GM12878 (cell line): ENCODE measurements at regions not wholly inside any gene's neighbourhood (a gene's known extent, or its start where the extent isn't known, plus 50 kb on each side); places are given as distances from the start of the nearest gene placed in this dataset.

Experiments used
- ATAC-seq: fragments of 200-7000 bp; cut with Tn5 transposase; 3 replicates; pipeline ENCODE4 v1.9.1; 2020; ENCODE audit warnings: mild to moderate bottlenecking, moderate library complexity
- BruUV-seq: library from RNA; stranded (reverse); fragments of 400-500 nt; replicated peaks from 2 replicates; lab custom pipeline; 2021; lab: Mats Ljungman, UMichigan
- CTCF ChIA-PET: fragments of 300-600 bp; sonication (Branson Sonifier 250); formaldehyde crosslinking; extraction: SDS; loops from one replicate; lab custom pipeline; 2021; ENCODE audit warnings: inconsistent platforms; lab: Yijun Ruan, JAX
- POLR2A ChIA-PET: fragments of 350-600 bp; formaldehyde crosslinking; extraction: SDS; loops from one replicate; lab custom pipeline; 2021; ENCODE audit warnings: inconsistent platforms; lab: Charles Lee
- RAD21 ChIA-PET: fragments of 300-600 bp; sonication (Branson Sonifier 250); formaldehyde crosslinking; loops from one replicate; lab custom pipeline; 2023; ENCODE audit warnings: antibody characterized with exemption; ENCODE audit not compliant: unreplicated experiment; lab: Charles Lee
- SMC1A ChIA-PET: fragments of 300-600 bp; sonication (Branson Sonifier 250); formaldehyde crosslinking; loops from one replicate; lab custom pipeline; 2023; ENCODE audit not compliant: unreplicated experiment, uncharacterized antibody; lab: Charles Lee
- DNase-seq: peaks from one replicate; pipeline ENCODE4 v3.0.0-alpha.2; 2011; ENCODE audit warnings: low read depth, low spot score
- FAIRE-seq: peaks from 3 replicates; lab custom pipeline; 2011; peaks lifted over from hg19 to GRCh38; lab: Jason Lieb, UNC
- H2AFZ ChIP-seq: 2 replicates; pipeline ENCODE4 v1.6.0; 2011; ENCODE audit warnings: low read depth, low read length, control low read depth; ENCODE audit not compliant: control insufficient read depth
- H3K27ac ChIP-seq: 2 replicates; pipeline ENCODE4 v1.5.1; 2011; ENCODE audit warnings: control low read depth; ENCODE audit not compliant: control insufficient read depth, insufficient read depth
- H3K27me3 ChIP-seq, 2 experiments: replicated peaks in 1 of 2; 2 replicates each; pipeline versions ENCODE4 v1.6.0 to v1.6.1; 2011; ENCODE audit warnings: low read length in 1 of 2; ENCODE audit not compliant: control insufficient read depth in 2 of 2, insufficient read depth in 2 of 2
- H3K36me3 ChIP-seq, 2 experiments: 2 replicates each; pipeline ENCODE4 v1.5.1; 2011; ENCODE audit warnings: low read length in 1 of 2; ENCODE audit not compliant: control insufficient read depth in 2 of 2, insufficient read depth in 2 of 2
- H3K4me1 ChIP-seq: 2 replicates; pipeline ENCODE4 v1.6.1; 2011; ENCODE audit warnings: mild to moderate bottlenecking, low read length, moderate library complexity, mixed read lengths; ENCODE audit not compliant: control insufficient read depth, insufficient read depth
- H3K4me2 ChIP-seq: 2 replicates; pipeline ENCODE4 v1.6.0; 2011; ENCODE audit warnings: control low read depth; ENCODE audit not compliant: control insufficient read depth, insufficient read depth
- H3K4me3 ChIP-seq: fragments of 200-600 bp; sonication (generic); 2 replicates; pipeline ENCODE4 v1.5.1; 2016
- H3K79me2 ChIP-seq: 2 replicates; pipeline ENCODE4 v1.6.0; 2011; ENCODE audit warnings: low read length; ENCODE audit not compliant: control insufficient read depth, insufficient read depth
- H3K9ac ChIP-seq: 2 replicates; pipeline ENCODE4 v1.8.0; 2011; ENCODE audit warnings: low read length, control low read depth, mixed read lengths; ENCODE audit not compliant: control insufficient read depth, insufficient read depth
- H3K9me3 ChIP-seq: replicated peaks from 3 replicates; pipeline ENCODE4 v1.5.1; 2011; ENCODE audit warnings: mild to moderate bottlenecking, low read length; ENCODE audit not compliant: control insufficient read depth, insufficient read depth
- H4K20me1 ChIP-seq: 2 replicates; pipeline ENCODE4 v1.6.0; 2011; ENCODE audit not compliant: control insufficient read depth, insufficient read depth
- GABPA ChIP-seq: IDR thresholded peaks from 2 replicates; pipeline ENCODE4 v1.6.1; 2014; ENCODE audit warnings: antibody characterized with exemption, low read depth, mild to moderate bottlenecking, inconsistent platforms
- MTA3 ChIP-seq: IDR thresholded peaks from 2 replicates; pipeline ENCODE4 v1.6.1; 2012; ENCODE audit warnings: low read length, inconsistent platforms, borderline replicate concordance
- RELA ChIP-seq: fragments of 450-650 bp; IDR thresholded peaks from 2 replicates; pipeline ENCODE4 v1.8.0; 2014; ENCODE audit warnings: borderline replicate concordance; ENCODE audit not compliant: partially characterized antibody
- SMAD1 ChIP-seq: fragments of 450-650 bp; IDR thresholded peaks from 2 replicates; pipeline ENCODE4 v1.6.1; 2018; ENCODE audit warnings: mild to moderate bottlenecking, low read depth; ENCODE audit not compliant: partially characterized antibody
- ZNF24 ChIP-seq: fragments of 450-650 bp; IDR thresholded peaks from 2 replicates; pipeline ENCODE4 v1.6.1; 2017; ENCODE audit warnings: antibody characterized with exemption, mild to moderate bottlenecking
- WGBS: methylation state at CpG from one replicate; pipeline ENCODE4 v1.1.6; 2016; ENCODE audit warnings: low lambda C conversion rate; ENCODE audit not compliant: insufficient replicate concordance, insufficient coverage; ENCODE audit errors: missing lambda C conversion rate; 5-methylcytosine and 5-hydroxymethylcytosine counted together
- in situ Hi-C: fragments of 300-500 bp; cut with MboI; formaldehyde crosslinking; loops from 9 replicates; pipeline ENCODE4 v1.14.3; 2018; ENCODE audit warnings: mixed read lengths
- intact Hi-C: fragments of 100-400 bp; cut with micrococcal nuclease; formaldehyde crosslinking; loops from one replicate; pipeline ENCODE4 v1.14.2; 2022; ENCODE audit not compliant: unreplicated experiment
- TF ChIP-seq, protein P1 (sequence below): fragments of 450-650 bp; conservative IDR thresholded peaks from 2 replicates; pipeline ENCODE4 v1.6.1; 2017; ENCODE audit warnings: mild to moderate bottlenecking, moderate library complexity

- intact Hi-C loops (no loop called here), in situ Hi-C loops (no loop called here)
- ATAC-seq (no peak), FAIRE-seq (no peak), DNase-seq (no peak)
- Histone ChIP-seq H2AFZ (no peak overlapping the region), H3K4me3 (no peak overlapping the region), H3K4me2 (no peak overlapping the region), H3K36me3 (no peaks in the 10 kb centered on the region), H3K9ac (no peak overlapping the region), H4K20me1 (no peaks in the 10 kb centered on the region), H3K27me3 (no peaks in the 10 kb centered on the region), H3K4me1 (no peaks in the 10 kb centered on the region), H3K79me2 (no peaks in the 10 kb centered on the region), H3K27ac (no peak overlapping the region), H3K9me3 (no peaks in the 10 kb centered on the region; the same call in 2 of the 3 replicates)
- no peak for TF ChIP-seq MTA3
- ChIA-PET SMC1A (no interaction called here), RAD21 (no interaction called here), POLR2A (no interaction called here), CTCF (no interaction called here)
- 0% methylated on average over 1 of the region's 1 CpG for whole genome bisulfite sequencing
- no TSS peak for BruUV-seq
Measured at GRCh38 chr7:68680235-68680872, 917.9 kb upstream of the AUTS2 start.

DNA sequence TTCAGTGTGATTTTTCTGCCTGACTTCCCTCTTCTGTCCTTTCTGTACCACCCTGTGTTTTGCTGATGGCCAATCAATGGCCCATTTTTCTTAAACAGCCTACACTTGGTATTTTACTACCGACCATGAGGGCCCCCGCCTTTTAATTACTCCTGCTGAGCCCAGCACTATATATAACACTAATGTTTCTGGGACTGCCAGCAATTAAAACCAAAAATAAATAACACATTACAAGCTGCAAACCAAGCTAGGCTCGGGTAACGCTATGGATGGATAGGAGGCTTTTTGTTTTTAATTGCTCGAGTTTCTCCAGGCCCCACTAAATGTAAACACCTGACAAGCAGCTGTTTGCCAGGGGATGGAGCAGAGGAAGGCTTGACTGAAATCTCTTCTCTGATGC, 915.4 kb upstream of the AUTS2 start:
- intact Hi-C loops (no loop called here), in situ Hi-C loops (no loop called here)
- Histone ChIP-seq H4K20me1 (no peaks in the 10 kb centered on the region), H3K27ac (no peak overlapping the region), H3K4me3 (no peak overlapping the region), H3K27me3 (no peaks in the 10 kb centered on the region), H2AFZ (no peak overlapping the region), H3K79me2 (no peaks in the 10 kb centered on the region), H3K9me3 (no peaks in the 10 kb centered on the region; the same call in 2 of the 3 replicates), H3K9ac (no peak overlapping the region)
- ChIA-PET CTCF (no interaction called here), RAD21 (no interaction called here)
- ATAC-seq = no peak
- DNase-seq = no peak
- TF ChIP-seq, protein P1, sequence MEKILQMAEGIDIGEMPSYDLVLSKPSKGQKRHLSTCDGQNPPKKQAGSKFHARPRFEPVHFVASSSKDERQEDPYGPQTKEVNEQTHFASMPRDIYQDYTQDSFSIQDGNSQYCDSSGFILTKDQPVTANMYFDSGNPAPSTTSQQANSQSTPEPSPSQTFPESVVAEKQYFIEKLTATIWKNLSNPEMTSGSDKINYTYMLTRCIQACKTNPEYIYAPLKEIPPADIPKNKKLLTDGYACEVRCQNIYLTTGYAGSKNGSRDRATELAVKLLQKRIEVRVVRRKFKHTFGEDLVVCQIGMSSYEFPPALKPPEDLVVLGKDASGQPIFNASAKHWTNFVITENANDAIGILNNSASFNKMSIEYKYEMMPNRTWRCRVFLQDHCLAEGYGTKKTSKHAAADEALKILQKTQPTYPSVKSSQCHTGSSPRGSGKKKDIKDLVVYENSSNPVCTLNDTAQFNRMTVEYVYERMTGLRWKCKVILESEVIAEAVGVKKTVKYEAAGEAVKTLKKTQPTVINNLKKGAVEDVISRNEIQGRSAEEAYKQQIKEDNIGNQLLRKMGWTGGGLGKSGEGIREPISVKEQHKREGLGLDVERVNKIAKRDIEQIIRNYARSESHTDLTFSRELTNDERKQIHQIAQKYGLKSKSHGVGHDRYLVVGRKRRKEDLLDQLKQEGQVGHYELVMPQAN = no peak
- TF ChIP-seq RELA (no peak), SMAD1 (no peak), GABPA (no peak), ZNF24 (no peak)
- TF ChIP-seq, all 136 proteins: peak for 0
- ChIA-PET POLR2A (no interaction called here), SMC1A (no interaction called here)
- no peak for FAIRE-seq
- Histone ChIP-seq H3K36me3 (no peaks in the 10 kb centered on the region), H3K4me2 (no peak overlapping the region), H3K4me1 (no peaks in the 10 kb centered on the region)
- no TSS peak for BruUV-seq
- 21% methylated on average over 5 of the region's 5 CpGs for WGBS
